GM18909 (cell line): ENCODE measurements at regions not wholly inside any gene's neighbourhood (a gene's known extent, or its start where the extent isn't known, plus 50 kb on each side); places are given as distances from the start of the nearest gene placed in this dataset.

Experiments used
- ATAC-seq: cut with Tn5 transposase; IDR thresholded peaks from one replicate; pipeline ENCODE4 v1.9.1; 2021; ENCODE audit warnings: mild to moderate bottlenecking; ENCODE audit not compliant: unreplicated experiment, poor library complexity

- no peak for ATAC-seq
Observed at GRCh38 chr15:61422773-61423172, 193.7 kb upstream of the RORA start.

GRCh38 chr15:61421938-61422337 lies 192.8 kb upstream of the RORA start:
- ATAC-seq: no peak

- ATAC-seq: no peak
Observed at GRCh38 chr15:61421470-61421869, 192.4 kb upstream of the RORA start.

GRCh38 chr15:61420546-61420945 lies 191.4 kb upstream of the RORA start:
- no peak for ATAC-seq

- ATAC-seq: no peak
Observed at GRCh38 chr15:61415617-61416120, 186.6 kb upstream of the RORA start.

- ATAC-seq: no peak
Observed at GRCh38 chr15:61411902-61412510, 182.9 kb upstream of the RORA start.

GRCh38 chr15:61410662-61411061 lies 181.6 kb upstream of the RORA start:
- no peak for ATAC-seq

- no peak for ATAC-seq
Observed at GRCh38 chr15:61404567-61404966, 175.5 kb upstream of the RORA start.

- ATAC-seq: no peak
Observed at GRCh38 chr15:61403884-61404283, 174.8 kb upstream of the RORA start.

- ATAC-seq: no peak
Observed at GRCh38 chr15:61401903-61402698, 173.0 kb upstream of the RORA start.

- ATAC-seq: no peak
Observed at GRCh38 chr15:61398310-61398709, 169.2 kb upstream of the RORA start.

- no peak for ATAC-seq
Observed at GRCh38 chr15:61396235-61396919, 167.3 kb upstream of the RORA start.

GRCh38 chr15:61393949-61394348 lies 164.8 kb upstream of the RORA start:
- no peak for ATAC-seq

GRCh38 chr15:61393524-61393923 lies 164.4 kb upstream of the RORA start:
- no peak for ATAC-seq

GRCh38 chr15:61390138-61390537 lies 161.0 kb upstream of the RORA start:
- no peak for ATAC-seq

GRCh38 chr15:61389334-61390028 lies 160.4 kb upstream of the RORA start:
- ATAC-seq: no peak

- no peak for ATAC-seq
Observed at GRCh38 chr15:61387675-61388074, 158.6 kb upstream of the RORA start.

GRCh38 chr15:61383421-61383820 lies 154.3 kb upstream of the RORA start:
- ATAC-seq: no peak

- no peak for ATAC-seq
Observed at GRCh38 chr15:61382927-61383326, 153.8 kb upstream of the RORA start.

GRCh38 chr15:61381501-61381900 lies 152.4 kb upstream of the RORA start:
- ATAC-seq: no peak

- no peak for ATAC-seq
Observed at GRCh38 chr15:61380270-61380669, 151.2 kb upstream of the RORA start.
